HG02943 (cell line): ENCODE measurements at regions not wholly inside any gene's neighbourhood (a gene's known extent, or its start where the extent isn't known, plus 50 kb on each side); places are given as distances from the start of the nearest gene placed in this dataset.

Experiments
- ATAC-seq: cut with Tn5 transposase; IDR thresholded peaks from one replicate; pipeline ENCODE4 v1.9.1; 2021; ENCODE audit warnings: mild to moderate bottlenecking, low read depth, moderate library complexity; ENCODE audit not compliant: unreplicated experiment

GRCh38 chr15:31930967-31931366, 99.3 kb upstream of the CHRNA7 start:
- ATAC-seq = no peak

DNA sequence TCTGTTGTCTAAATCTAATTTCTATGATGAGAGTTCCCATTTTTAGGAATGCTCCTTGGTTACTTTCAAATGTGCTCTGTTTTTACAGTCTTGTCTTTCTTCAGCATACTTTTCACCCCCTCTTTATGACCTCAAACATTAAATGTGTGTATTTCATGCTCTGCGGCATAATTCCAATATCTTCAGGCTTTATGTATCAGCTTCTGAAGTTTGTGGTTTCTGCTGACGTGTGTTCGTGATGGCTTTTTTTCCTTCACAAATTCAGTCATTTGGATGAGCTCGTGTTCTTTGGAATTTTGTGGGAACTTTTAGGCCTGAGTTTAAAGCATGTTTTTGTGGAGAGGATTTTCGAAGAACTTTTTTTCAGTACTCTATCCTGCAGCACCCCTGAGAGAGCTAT, 97.7 kb upstream of the CHRNA7 start:
- ATAC-seq = no peak

DNA sequence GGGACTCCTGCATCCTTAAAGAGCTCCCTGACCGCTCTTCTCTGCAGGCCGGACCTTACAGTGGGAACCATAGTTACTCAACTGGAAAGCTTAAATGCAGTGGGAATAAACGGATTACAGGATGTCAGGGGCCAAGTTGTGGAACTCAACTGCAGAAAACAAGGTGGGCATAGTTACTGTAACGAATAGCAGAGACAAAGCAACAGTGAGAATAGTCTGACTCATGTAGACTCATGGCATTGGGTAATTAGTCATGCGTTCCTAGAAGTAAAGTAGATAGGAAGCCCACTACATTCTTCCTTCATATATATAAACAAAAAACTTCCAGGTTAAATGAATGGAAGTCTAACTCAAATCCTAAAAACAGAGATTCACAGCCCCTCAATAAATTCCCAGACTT, 95.5 kb upstream of the CHRNA7 start:
- no peak for ATAC-seq

GRCh38 chr15:31953478-31953877, 76.8 kb upstream of the CHRNA7 start:
- ATAC-seq = no peak

DNA sequence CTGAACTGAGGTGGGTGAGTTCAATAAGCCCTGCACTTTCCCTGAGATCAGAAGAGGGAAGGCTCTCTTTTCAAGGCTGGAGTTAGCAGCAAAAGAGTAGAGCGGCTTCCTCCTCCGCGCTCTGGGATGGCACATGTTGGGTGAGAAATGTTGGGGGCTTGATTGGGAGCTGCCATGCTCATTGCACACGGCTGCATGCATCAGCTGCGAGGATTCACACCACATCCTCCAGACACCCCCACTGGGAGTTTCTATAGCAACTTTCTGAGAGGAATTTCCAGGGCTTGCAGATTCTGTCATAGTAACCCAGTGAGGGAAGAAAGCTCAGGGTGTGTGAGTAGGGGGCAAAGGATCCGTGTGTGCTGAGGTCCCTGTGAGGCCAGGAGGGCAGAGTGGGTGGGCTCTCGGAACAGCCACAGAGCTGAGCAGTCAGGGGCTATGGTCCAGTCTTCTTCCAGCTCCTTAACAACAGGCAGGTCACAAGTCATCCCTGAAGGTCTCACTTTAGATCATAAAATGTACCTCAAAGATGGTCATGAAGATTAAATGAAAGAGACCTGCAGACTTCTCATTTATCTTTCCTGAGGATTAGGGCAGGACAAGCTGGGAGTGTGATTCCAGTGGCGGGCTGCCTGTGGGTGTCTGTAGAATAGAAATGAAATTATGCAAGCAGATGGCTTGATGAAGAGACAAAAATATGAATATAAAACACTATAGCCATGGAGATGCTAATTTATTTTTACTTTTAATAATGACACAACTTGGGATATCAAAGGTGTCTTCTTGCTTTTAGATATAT, 75.7 kb upstream of the CHRNA7 start:
- ATAC-seq = no peak

DNA sequence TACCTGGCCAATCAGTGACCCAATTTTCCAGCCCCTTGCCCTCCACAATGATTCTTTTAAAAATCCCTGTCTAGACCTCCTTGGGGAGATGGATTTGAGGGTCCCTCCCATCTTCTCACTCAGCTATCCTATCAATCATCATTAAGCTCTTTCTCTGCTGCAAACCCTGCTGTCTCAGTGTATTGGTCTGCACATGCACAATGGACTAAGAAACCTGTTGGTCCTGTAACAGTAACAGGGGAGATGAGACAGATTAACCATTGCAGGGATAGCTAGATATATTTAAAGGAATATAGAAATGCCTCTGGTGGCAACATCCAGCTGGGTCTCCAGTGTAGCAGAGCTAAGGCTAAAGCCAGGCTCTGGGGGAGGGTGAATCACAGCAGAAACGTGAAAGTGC, 74.6 kb upstream of the CHRNA7 start:
- no peak for ATAC-seq

DNA sequence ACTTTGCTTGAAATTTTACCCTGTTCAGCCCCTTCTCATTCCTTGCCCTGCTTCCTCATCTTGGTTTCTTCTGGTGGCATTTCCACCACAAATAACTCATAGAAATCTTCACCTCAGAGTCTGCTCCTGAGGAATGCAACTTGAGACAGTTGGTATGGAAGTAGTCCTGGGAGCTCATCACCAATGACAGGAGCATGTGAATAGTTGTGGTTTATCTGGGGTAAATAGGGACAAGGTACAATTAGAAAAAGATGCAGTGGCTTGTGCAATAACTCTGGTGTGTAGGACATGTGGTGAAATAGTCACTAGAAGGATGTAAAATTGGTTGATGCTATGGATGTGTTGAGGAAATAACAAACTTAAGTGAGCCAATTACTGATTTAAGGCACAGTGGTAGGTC, 72.7 kb upstream of the CHRNA7 start:
- no peak for ATAC-seq

DNA sequence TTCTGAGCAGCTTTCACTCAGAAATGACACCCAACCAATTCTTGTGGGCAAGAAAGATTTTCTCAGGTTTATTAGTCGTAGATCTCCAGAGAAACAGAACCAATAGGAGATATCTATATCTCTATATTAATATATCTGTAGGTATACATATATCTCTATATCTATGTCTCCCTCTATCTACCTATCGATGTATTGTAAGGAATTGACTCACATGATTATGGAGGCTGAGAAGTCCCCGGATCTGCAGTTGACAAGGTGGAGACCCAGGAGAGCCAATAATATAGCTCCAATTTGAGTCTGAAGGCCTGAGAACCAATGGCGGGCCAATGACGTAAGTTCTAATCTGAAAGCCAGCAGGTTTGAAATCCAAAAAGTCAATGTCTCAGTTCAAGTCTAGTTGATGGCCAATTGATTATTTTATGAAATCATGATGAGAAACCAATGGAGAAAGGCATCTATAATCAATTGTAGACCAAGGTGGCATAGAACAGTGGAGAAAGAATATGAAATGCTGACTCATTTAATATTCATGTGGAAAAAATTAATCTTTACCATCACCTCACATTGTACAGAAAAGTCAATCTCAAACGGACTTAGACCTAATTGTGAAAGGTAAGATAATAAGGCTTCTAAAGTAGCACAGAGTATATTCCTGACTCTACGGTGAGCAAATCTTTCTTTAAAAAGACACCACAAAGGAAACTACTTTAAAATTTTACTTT, 65.6 kb upstream of the CHRNA7 start:
- ATAC-seq = no peak

GRCh38 chr15:31970007-31970406, 60.3 kb upstream of the CHRNA7 start:
- ATAC-seq = no peak

DNA sequence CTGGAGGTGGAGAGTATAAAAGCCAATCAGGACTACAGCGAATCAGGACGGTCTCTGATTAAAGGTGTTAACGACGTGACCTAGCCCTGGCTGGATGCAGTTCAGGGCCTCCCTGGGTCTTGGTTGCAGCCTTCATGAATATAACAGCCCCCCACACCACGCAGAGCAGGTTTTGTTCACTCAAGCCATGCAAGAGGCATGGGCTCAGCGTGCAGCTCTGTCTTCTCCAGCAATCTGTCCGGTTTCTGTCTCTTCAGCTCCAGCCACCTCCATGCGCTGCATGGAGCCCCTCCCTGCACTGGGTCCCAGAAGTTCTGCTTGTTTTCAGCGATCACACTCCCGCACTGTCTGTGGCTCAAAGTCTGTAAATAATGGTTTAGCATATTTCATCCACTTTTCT, 57.1 kb upstream of the CHRNA7 start:
- ATAC-seq = no peak

- ATAC-seq = no peak
These were observed 56.0 kb upstream of the CHRNA7 start for GRCh38 chr15:31974154-31974794.

DNA sequence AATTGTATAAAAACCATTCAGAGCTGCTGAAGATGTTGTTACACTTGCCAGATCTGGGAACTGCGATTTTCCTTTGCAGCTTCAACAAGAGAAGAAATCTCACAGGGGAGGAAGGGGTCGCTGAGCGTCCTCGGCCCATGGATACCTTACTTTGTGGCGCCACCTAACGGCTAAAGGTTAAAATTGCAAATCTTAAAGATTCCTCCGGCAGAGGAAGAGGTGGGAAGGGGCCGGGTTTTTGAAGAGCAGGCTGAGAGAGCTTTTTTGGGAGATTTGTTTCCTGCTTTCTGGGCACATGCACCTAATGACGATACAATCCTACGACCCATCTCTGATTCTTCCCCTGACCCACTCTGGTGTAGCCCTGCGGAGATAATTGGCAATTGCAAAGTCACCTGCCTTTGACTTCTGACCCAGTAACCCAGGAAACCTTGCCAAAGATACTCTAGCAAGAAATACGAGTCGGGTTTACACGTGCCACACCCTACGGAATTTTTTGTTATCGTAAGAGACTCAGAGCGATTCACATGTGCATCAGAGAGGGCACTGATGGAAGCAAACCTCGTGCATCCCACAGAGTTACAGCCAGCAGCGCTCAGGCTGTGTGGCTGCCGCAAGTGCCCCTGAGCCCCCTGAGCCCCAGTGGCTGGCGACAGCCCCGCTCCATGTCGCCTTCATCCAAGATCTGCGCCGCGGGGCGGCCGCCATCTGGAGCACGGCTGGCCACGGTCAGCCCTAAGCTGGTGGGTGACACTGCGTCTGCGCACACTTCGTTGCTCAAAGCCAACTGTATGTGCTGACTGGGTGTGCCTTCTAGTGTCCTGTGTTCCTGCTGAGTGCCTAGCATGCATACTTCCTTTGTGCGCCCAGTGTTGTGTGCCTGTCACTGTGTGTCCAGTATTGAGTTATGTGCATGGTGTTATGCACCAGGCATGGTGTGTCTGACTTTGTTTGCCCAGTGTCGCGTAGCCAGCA, 55.2 kb upstream of the CHRNA7 start:
- ATAC-seq = no peak

GRCh38 chr15:31975830-31976229, 54.5 kb upstream of the CHRNA7 start:
- no peak for ATAC-seq

DNA sequence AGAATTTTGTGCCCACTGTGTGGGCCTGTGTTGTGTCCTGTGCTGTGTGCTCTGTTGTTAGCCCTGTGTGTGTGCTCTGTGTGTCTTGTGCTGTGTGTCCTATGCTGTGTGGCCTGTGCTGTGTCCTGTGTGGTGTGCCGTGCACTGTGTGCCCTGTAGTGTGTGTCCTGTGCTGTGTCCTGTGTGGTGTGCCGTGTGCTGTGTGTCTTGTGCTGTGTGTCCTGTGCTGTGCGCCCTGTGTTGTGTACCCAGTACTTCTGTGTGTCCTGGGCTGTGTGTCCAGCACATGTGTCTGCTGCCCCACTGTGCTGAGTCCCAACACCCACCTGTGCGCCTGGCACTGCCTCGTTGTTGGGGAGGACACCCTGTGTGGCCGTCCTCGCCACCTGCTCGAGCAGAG, 53.2 kb upstream of the CHRNA7 start:
- ATAC-seq = no peak

GRCh38 chr15:31977812-31978661, 52.3 kb upstream of the CHRNA7 start:
- ATAC-seq = no peak
